Tibial nerve (tissue), 3 donors: ENCODE measurements at regions not wholly inside any gene's neighbourhood (a gene's known extent, or its start where the extent isn't known, plus 50 kb on each side); places are given as distances from the start of the nearest gene placed in this dataset.

Experiments
- CTCF ChIP-seq, 5 experiments: fragments of 200-600 bp in 3 of 5; fragments of 450-650 bp in 2 of 5; sonication (generic) in 3 of 5; IDR thresholded peaks; one replicate each; pipeline ENCODE4 v1.5.1; 2016 to 2019; ENCODE audit warnings: antibody characterized with exemption in 5 of 5, mild to moderate bottlenecking in 3 of 5, moderate library complexity in 2 of 5
- POLR2A ChIP-seq, 2 donors: fragments of 450-650 bp; IDR thresholded peaks; one replicate each; pipeline ENCODE4 v1.6.1; 2017; ENCODE audit warnings: antibody characterized with exemption in 2 of 2, mild to moderate bottlenecking in 2 of 2, moderate library complexity in 2 of 2

GRCh38 chr1:112332176-112333150 is 63.6 kb upstream of the CTTNBP2NL start:
- TF ChIP-seq CTCF (IDR thresholded peaks at IDR 0.05) (no peak), POLR2A (IDR thresholded peaks at IDR 0.05) (no peak)
